ENCODE measurements at regions not wholly inside any gene's neighbourhood (a gene's known extent, or its start where the extent isn't known, plus 50 kb on each side); places are given as distances from the start of the nearest gene placed in this dataset.
"Not testable (repeated sequence)": the region's sequence is repeated elsewhere in the genome, so short reads cannot be mapped to it uniquely, and the experiment has no call there.

GRCh38 chr15:24857763-24858162 is 97.0 kb upstream of the SNRPN start:
- Histone ChIP-seq H4K20me1 (ENCODE audit: control insufficient read depth, extremely low read depth, insufficient read depth, low read length) (no peaks in the 10 kb centered on the region), H2AFZ (ENCODE audit: control insufficient read depth, low read length) (no peak overlapping the region), H3K9ac (ENCODE audit: control insufficient read depth, extremely low read depth, insufficient read depth, low read length) (no peak overlapping the region), H3K36me3 (ENCODE audit: control insufficient read depth in 2 of 2, extremely low read depth in 1 of 2, insufficient read depth in 2 of 2, low read length in 2 of 2) (no peaks in the 10 kb centered on the region), H3K4me3 (ENCODE audit: control insufficient read depth in 2 of 3, extremely low read depth in 1 of 3, insufficient read depth in 2 of 3, low read depth in 1 of 3, low read length in 3 of 3) (no peak overlapping the region), H3K27ac (ENCODE audit: control insufficient read depth, insufficient read depth, low read length) (no peak overlapping the region), H3K27me3 (ENCODE audit: control insufficient read depth, extremely low read depth, insufficient read depth, low read length) (no peaks in the 10 kb centered on the region), H3K4me2 (ENCODE audit: control insufficient read depth, extremely low read depth, insufficient read depth, low read depth, low read length) (no peak overlapping the region), H3K9me1 (ENCODE audit: control insufficient read depth, extremely low read depth, insufficient read depth, low read length) (no peaks in the 10 kb centered on the region), H3K79me2 (ENCODE audit: control insufficient read depth, insufficient read depth, low read length) (no peaks in the 10 kb centered on the region), H3K4me1 (ENCODE audit: control insufficient read depth, extremely low read depth, insufficient read depth, low read length) (no peaks in the 10 kb centered on the region), H3K9me3 (ENCODE audit: control insufficient read depth, low read depth, low read length) (no peaks in the 10 kb centered on the region)
- DNase-seq (ENCODE audit: low read depth, low spot score) (no peak), FAIRE-seq (no peak)
- dilution Hi-C loops (cut with MboI; ENCODE audit: extremely low pct_ligation_motif_present, low sequenced_read_pairs), result no loop called here
- TF ChIP-seq EZH2 (IDR thresholded peaks at IDR 0.05; ENCODE audit: low read length), result no peak
- no peak for TF ChIP-seq CTCF (optimal IDR thresholded peaks at IDR 0.05 in 1 of 3, IDR thresholded peaks at IDR 0.05 in 1 of 3, conservative IDR thresholded peaks at IDR 0.05 in 1 of 3; ENCODE audit: extremely low read depth in 1 of 3, insufficient read depth in 2 of 3, low read length in 3 of 3)

GRCh38 chr15:24858183-24858582 is 96.6 kb upstream of the SNRPN start:
- H3K36me3 ChIP-seq (ENCODE audit: control insufficient read depth in 2 of 2, extremely low read depth in 1 of 2, insufficient read depth in 2 of 2, low read length in 2 of 2); H3K27ac ChIP-seq (ENCODE audit: control insufficient read depth, insufficient read depth, low read length): not testable (repeated sequence)

More at GRCh38 chr15:24858183-24858582, 96.6 kb upstream of the SNRPN start:
- H3K9ac ChIP-seq (ENCODE audit: control insufficient read depth, extremely low read depth, insufficient read depth, low read length); FAIRE-seq; H3K27me3 ChIP-seq (ENCODE audit: control insufficient read depth, extremely low read depth, insufficient read depth, low read length); dilution Hi-C loops (cut with MboI; ENCODE audit: extremely low pct_ligation_motif_present, low sequenced_read_pairs); H3K9me1 ChIP-seq (ENCODE audit: control insufficient read depth, extremely low read depth, insufficient read depth, low read length); H3K4me1 ChIP-seq (ENCODE audit: control insufficient read depth, extremely low read depth, insufficient read depth, low read length); H3K9me3 ChIP-seq (ENCODE audit: control insufficient read depth, low read depth, low read length); H3K4me3 ChIP-seq (ENCODE audit: control insufficient read depth in 2 of 3, extremely low read depth in 1 of 3, insufficient read depth in 2 of 3, low read depth in 1 of 3, low read length in 3 of 3); H4K20me1 ChIP-seq (ENCODE audit: control insufficient read depth, extremely low read depth, insufficient read depth, low read length); DNase-seq (ENCODE audit: low read depth, low spot score); H3K4me2 ChIP-seq (ENCODE audit: control insufficient read depth, extremely low read depth, insufficient read depth, low read depth, low read length); H2AFZ ChIP-seq (ENCODE audit: control insufficient read depth, low read length); H3K79me2 ChIP-seq (ENCODE audit: control insufficient read depth, insufficient read depth, low read length): not testable (repeated sequence)
